ELR (cell line): ENCODE measurements at regions not wholly inside any gene's neighbourhood (a gene's known extent, or its start where the extent isn't known, plus 50 kb on each side); places are given as distances from the start of the nearest gene placed in this dataset.

Experiments
- DNase-seq: peaks from one replicate; pipeline ENCODE4 v3.0.0-alpha.2; 2015; ENCODE audit warnings: low read depth

GRCh38 chr9:109945573-109945972 is 165.6 kb downstream of the PALM2AKAP2 start:
- no peak for DNase-seq

- no peak for DNase-seq
These were observed 168.5 kb downstream of the PALM2AKAP2 start for GRCh38 chr9:109948453-109948852.

- no peak for DNase-seq
These were observed 170.9 kb downstream of the PALM2AKAP2 start for GRCh38 chr9:109950710-109951443.

GRCh38 chr9:109953300-109953699 is 173.3 kb downstream of the PALM2AKAP2 start:
- DNase-seq, result no peak

- DNase-seq, result no peak
These were observed 174.0 kb downstream of the PALM2AKAP2 start for GRCh38 chr9:109953813-109954497.

GRCh38 chr9:109956717-109957440 is 176.9 kb downstream of the PALM2AKAP2 start:
- no peak for DNase-seq

- DNase-seq, result no peak
These were observed 179.7 kb downstream of the PALM2AKAP2 start for GRCh38 chr9:109959679-109960078.

GRCh38 chr9:109961626-109962025 is 181.6 kb downstream of the PALM2AKAP2 start:
- DNase-seq, result no peak

GRCh38 chr9:109962215-109962614 is 182.2 kb downstream of the PALM2AKAP2 start:
- no peak for DNase-seq

GRCh38 chr9:109963079-109963478 is 183.1 kb downstream of the PALM2AKAP2 start:
- no peak for DNase-seq

- DNase-seq, result no peak
These were observed 186.8 kb downstream of the PALM2AKAP2 start for GRCh38 chr9:109966643-109967368.

- no peak for DNase-seq
These were observed 187.9 kb downstream of the PALM2AKAP2 start for GRCh38 chr9:109967651-109968642.

- peak; percentile 49 for DNase-seq
These were observed 189.0 kb downstream of the PALM2AKAP2 start for GRCh38 chr9:109969011-109969410.

GRCh38 chr9:109969573-109970237 is 189.7 kb downstream of the PALM2AKAP2 start:
- DNase-seq, result no peak

GRCh38 chr9:109971226-109971625 is 191.2 kb downstream of the PALM2AKAP2 start:
- no peak for DNase-seq

- DNase-seq, result no peak
These were observed 192.3 kb downstream of the PALM2AKAP2 start for GRCh38 chr9:109972026-109972882.

GRCh38 chr9:109973336-109973735 is 193.3 kb downstream of the PALM2AKAP2 start:
- no peak for DNase-seq

- no peak for DNase-seq
These were observed 194.3 kb downstream of the PALM2AKAP2 start for GRCh38 chr9:109974143-109974917.

GRCh38 chr9:109974918-109975276 is 194.9 kb downstream of the PALM2AKAP2 start:
- no peak for DNase-seq
